HFFc6 (cell line): ENCODE measurements at regions not wholly inside any gene's neighbourhood (a gene's known extent, or its start where the extent isn't known, plus 50 kb on each side); places are given as distances from the start of the nearest gene placed in this dataset.

Source experiments
- DNase-seq: peaks from one replicate; pipeline ENCODE4 v3.0.0-alpha.2; 2018
- H3K27ac Mint-ChIP-seq: 2 replicates; pipeline ENCODE4 v1.8.0; 2020; ENCODE audit warnings: mild to moderate bottlenecking, mixed read lengths
- H3K27me3 Mint-ChIP-seq: 2 replicates; pipeline ENCODE4 v1.8.0; 2021; ENCODE audit warnings: mild to moderate bottlenecking, moderate library complexity, mixed read lengths; ENCODE audit not compliant: insufficient read depth
- H3K36me3 Mint-ChIP-seq: 2 replicates; pipeline ENCODE4 v1.8.0; 2021; ENCODE audit warnings: low read depth, mixed read lengths
- H3K4me1 Mint-ChIP-seq: 2 replicates; pipeline ENCODE4 v1.8.0; 2020; ENCODE audit warnings: low read depth, mixed read lengths
- H3K4me3 Mint-ChIP-seq: 2 replicates; pipeline ENCODE4 v1.8.0; 2020; ENCODE audit warnings: mild to moderate bottlenecking, moderate library complexity, mixed read lengths
- H3K9me3 Mint-ChIP-seq: 2 replicates; pipeline ENCODE4 v1.8.0; 2020; ENCODE audit warnings: mild to moderate bottlenecking, mixed read lengths
- CTCF ChIP-seq: fragments of 200-600 bp; sonication (generic); IDR thresholded peaks from 2 replicates; pipeline ENCODE4 v1.5.0; 2021; ENCODE audit warnings: antibody characterized with exemption, mild to moderate bottlenecking

GRCh38 chr6:149150301-149150700 lies 167.2 kb upstream of the TAB2 start:
- no peaks in the 10 kb centered on the region for H3K36me3 Mint-ChIP-seq
- no peak for DNase-seq
- peaks cover 35% of the 10 kb centered on the region for H3K27me3 Mint-ChIP-seq
- H3K4me3 Mint-ChIP-seq: no peak overlapping the region
- H3K4me1 Mint-ChIP-seq: no peaks in the 10 kb centered on the region
- no peak for TF ChIP-seq CTCF
- no peak overlapping the region for H3K27ac Mint-ChIP-seq
- no peaks in the 10 kb centered on the region for H3K9me3 Mint-ChIP-seq

GRCh38 chr6:149150801-149151398 lies 166.6 kb upstream of the TAB2 start:
- DNase-seq: no peak
- H3K27me3 Mint-ChIP-seq: peaks cover 35% of the 10 kb centered on the region

GRCh38 chr6:149152521-149152920 lies 165.0 kb upstream of the TAB2 start:
- H3K27me3 Mint-ChIP-seq: peaks cover 31% of the 10 kb centered on the region
- TF ChIP-seq CTCF: no peak
- no peak overlapping the region for H3K27ac Mint-ChIP-seq
- H3K9me3 Mint-ChIP-seq: no peaks in the 10 kb centered on the region
- no peak overlapping the region for H3K4me3 Mint-ChIP-seq
- no peaks in the 10 kb centered on the region for H3K4me1 Mint-ChIP-seq
- no peaks in the 10 kb centered on the region for H3K36me3 Mint-ChIP-seq
- no peak for DNase-seq

More at GRCh38 chr6:149150801-149151398, 166.6 kb upstream of the TAB2 start:
- no peak overlapping the region for H3K4me3 Mint-ChIP-seq
- no peaks in the 10 kb centered on the region for H3K9me3 Mint-ChIP-seq
- H3K36me3 Mint-ChIP-seq: no peaks in the 10 kb centered on the region
- no peaks in the 10 kb centered on the region for H3K4me1 Mint-ChIP-seq
- TF ChIP-seq CTCF: no peak
- H3K27ac Mint-ChIP-seq: no peak overlapping the region

- Mint-ChIP-seq H3K4me1 (no peaks in the 10 kb centered on the region), H3K27me3 (peaks cover 31% of the 10 kb centered on the region), H3K4me3 (no peak overlapping the region), H3K9me3 (no peaks in the 10 kb centered on the region), H3K27ac (no peak overlapping the region), H3K36me3 (no peaks in the 10 kb centered on the region)
- DNase-seq: no peak
- no peak for TF ChIP-seq CTCF
These were observed 164.4 kb upstream of the TAB2 start for GRCh38 chr6:149153100-149153499.

GRCh38 chr6:149153693-149154092 lies 163.8 kb upstream of the TAB2 start:
- no peak overlapping the region for H3K27ac Mint-ChIP-seq
- no peak for TF ChIP-seq CTCF

More at GRCh38 chr6:149153693-149154092, 163.8 kb upstream of the TAB2 start:
- DNase-seq: no peak
- Mint-ChIP-seq H3K9me3 (no peaks in the 10 kb centered on the region), H3K4me3 (no peak overlapping the region), H3K4me1 (no peaks in the 10 kb centered on the region), H3K36me3 (no peaks in the 10 kb centered on the region), H3K27me3 (peaks cover 32% of the 10 kb centered on the region)
